GM21526 (cell line): ENCODE measurements at regions not wholly inside any gene's neighbourhood (a gene's known extent, or its start where the extent isn't known, plus 50 kb on each side); places are given as distances from the start of the nearest gene placed in this dataset.
"Not testable (repeated sequence)": the region's sequence is repeated elsewhere in the genome, so short reads cannot be mapped to it uniquely, and the experiment has no call there.

ENCODE experiments used
- ATAC-seq: cut with Tn5 transposase; IDR thresholded peaks from one replicate; pipeline ENCODE4 v1.9.1; 2021; ENCODE audit warnings: moderate library complexity; ENCODE audit not compliant: unreplicated experiment, low FRiP score

DNA sequence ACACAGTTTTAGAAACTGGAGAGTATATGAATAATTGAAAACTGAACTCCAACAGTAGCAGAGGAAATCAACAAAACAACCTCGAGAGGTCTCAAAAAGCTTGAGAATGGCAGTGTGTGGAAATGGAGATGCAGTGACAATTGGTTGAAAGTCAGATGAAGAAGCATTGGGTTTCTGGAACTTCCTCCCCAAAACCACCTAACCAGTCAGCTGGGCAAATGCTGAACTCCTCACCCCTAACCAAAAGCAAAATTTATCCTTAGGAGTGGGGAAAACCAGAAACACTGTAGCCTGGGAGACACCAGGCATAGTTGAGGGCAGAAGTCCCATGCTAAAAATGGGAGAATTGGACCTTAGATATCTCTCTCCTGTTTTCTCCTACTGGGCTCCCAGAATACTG, 109.9 kb downstream of the TANC2 start:
- ATAC-seq, result no peak

DNA sequence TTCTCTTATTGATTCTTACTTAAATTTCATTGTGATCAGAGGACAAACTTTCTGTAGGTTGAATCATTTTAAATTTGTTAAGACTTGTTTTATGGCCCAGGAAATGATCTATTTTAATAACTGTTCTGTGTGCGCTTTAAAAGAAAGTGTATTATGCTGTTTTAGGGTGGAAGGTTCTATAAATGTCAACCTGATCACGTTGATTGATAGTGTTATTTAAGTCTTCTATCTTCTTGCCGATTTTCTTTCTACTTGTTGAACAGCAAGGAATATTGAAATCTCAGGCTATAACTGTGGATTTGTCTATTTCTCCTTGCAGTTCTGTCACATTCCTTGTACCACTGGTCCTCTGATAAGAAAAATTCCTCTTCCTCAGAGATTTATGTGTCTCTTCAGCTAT, 112.7 kb downstream of the TANC2 start:
- no peak for ATAC-seq

DNA sequence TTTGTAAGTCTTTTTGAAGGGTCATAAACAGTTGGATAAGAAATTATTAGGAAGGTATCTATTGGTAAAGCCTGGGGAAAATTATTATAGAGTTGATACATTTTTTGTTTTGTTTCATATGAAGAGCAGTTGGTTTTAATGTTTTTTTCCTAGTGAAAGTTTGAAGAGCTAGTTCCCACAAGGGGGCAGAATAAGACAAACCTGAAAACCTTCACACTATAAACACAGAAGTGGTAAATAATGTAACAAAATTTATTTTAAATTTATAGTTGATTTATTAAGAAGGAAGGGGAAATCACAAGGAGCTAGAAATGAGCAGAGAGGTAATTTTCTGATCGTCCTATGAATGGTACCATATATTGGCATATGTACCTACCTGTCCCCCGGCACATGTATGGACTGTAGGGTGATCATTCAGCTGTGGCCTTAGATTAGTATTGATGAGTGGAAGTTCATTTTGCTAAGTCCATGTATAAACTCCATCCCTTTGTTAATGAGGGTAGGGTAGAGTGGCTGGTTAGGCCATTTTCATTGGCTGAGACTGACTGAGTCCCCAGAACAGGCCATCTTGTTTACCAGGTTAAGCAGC, 116.3 kb downstream of the TANC2 start:
- ATAC-seq, result no peak

DNA sequence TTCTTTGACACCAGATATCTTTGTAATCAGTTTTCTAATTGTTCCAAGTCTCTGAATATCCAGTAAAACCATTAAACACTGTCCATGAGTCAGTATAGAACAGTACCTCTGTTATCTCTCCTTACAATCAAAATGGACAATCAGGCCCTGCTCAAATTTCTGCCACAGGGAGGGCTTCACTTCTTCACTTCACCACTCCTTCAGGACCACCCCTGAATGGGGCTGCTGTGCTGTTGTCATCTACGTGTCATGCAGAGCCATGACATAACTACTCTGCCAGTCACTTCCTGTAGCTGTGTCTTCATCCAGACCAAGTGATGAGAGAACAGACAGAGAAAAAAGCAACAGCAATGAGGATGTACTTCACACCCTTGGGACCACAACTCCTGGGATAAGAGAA, 116.9 kb downstream of the TANC2 start:
- no peak for ATAC-seq

DNA sequence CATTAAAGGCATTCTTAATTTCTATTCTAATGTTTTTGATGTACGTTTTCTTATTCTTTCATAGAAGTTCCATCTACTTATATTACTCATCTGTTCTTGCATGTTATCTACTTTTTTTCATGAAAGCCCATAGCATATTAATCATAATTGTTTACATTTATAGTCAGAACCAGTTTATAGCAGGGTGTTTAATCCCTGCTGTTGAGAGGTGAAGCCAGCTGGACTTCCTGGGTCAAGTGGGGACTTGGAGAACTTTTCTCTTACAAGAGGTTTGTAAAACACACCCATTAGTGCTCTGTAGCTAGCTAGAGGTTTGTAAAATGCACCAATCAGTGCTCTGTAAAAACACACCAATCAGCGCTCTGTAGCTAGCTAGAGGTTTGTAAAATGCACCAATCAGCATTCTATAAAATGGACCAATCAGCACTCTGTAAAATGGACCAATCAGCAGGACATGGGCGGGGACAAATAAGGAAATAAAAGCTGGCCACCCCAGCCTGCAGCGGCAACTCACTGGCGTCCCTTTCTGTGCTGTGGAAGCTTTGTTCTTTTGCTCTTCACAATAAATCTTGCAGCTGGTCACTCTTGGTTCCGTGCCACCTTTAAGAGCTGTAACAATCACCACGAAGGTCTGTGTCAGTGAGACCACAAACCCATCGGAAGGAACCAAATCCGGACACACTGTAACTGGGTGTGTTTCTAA, 120.6 kb downstream of the TANC2 start:
- ATAC-seq, result no peak

DNA sequence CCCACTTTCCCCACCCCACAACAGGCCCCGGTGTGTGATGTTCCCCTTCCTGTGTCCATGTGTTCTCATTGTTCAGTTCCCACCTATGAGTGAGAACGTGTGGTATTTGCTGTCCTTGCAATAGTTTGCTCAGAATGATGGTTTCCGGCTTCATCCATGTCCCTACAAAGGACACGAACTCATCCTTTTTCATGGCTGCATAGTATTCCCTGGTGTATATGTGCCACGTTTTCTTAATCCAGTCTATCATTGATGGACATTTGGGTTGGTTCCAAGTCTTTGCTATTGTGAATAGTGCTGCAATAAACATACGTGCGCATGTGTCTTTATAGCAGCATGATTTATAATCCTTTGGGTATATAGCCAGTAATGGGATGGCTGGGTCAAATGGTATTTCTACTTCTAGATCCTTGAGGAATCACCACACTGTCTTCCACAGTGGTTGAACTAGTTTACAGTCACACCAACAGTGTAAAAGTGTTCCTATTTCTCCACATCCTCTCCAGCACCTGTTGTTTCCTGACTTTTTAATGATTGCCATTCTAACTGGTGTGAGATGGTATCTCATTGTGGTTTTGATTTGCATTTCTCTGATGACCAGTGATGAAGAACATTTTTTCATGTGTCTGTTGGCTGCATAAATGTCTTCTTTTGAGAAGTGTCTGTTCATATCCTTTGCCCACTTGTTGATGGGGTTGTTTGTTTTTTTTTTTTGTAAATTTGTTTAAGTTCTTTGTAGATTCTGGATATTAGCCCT, 124.5 kb downstream of the TANC2 start:
- ATAC-seq, result not testable (repeated sequence)

DNA sequence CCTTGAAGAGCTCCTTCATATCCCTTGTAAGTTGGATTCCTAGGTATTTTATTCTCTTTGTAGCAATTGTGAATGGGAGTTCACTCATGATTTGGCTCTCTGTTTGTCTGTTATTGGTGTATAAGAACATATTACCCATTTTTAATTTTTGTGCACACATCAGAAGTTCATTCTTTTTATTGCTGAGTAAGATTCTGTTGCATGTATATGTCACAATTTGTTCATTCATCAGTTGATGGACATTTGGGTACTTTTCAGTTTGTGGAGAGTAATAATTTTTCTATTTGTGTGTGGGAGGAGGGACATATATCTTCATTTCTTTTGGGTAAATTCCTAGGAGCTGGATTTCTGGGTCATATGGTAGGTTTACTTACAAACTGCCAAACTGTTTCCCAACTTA, 125.9 kb downstream of the TANC2 start:
- not testable (repeated sequence) for ATAC-seq

DNA sequence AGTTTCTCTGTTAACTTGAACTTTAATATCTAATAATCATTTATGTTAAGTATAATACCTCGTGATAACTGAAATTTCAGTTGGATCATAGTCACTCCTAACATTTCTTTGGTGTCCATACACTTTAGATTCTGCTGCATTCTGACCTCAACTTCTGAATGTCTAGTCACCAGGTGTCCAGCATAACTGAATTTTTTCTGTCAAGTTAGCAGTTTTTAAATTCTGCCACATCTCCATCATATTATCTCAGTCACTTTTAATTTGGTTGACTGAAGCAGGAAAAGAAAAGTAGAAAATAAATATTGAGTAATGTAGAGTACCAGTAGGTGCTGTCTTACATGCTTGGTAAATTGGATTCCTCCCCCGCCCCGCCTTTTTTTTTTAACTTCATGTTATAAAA, 128.6 kb downstream of the TANC2 start:
- ATAC-seq, result no peak

DNA sequence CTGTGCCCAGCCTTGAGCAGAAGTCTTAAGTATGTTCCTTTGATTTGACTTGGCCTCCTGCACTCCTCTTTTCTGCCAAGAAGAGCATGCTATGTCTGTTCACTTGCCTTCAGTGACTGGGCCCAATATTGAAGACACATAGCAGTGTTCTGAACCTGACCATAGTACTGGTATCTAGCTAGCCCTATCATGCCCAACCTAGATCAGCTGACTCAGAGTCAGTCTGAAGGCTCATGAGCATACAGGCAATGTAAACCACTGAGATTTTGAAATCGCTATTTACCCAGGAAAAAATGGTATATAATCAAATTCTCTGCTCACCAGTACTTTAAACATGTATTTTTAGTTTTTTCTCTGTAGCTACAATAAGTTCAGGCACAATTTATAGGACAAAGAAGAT, 129.4 kb downstream of the TANC2 start:
- ATAC-seq, result no peak

DNA sequence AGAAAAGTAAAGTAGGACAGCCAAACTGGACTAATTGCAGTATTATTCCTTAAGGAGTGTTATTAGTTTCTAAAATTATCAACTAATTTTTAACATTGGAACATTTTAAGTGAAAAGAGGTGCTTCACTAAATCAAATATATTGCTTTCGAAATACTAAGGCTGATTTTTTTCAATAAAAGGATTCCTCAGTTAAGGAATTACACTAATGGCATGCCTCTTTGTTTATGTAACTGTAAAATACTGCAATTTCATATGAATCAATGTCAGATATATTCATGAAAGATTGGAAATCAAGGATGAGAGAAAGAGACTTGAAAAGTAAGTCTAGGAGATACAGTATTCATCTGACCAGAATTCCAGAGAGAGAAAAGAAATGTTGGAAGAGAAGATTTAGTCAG, 129.8 kb downstream of the TANC2 start:
- ATAC-seq, result no peak

DNA sequence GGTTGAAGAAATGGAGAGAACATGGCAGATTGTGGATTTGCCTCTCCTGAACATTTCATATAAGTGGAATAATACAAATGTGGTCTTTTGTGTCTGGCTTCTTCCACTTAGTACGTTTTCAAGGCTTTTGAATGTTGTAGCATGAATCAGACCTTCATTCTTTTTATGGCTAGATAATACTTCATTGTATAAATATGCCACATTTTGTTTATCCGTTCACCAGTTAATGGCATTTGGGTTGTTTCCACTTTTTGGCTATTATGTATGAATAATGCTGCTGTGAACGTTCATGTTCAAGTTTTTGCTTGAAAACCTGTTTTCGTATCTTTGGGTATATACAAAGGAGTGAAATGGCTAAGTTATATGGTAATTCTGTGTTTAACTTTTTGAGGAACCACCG, 130.4 kb downstream of the TANC2 start:
- no peak for ATAC-seq

DNA sequence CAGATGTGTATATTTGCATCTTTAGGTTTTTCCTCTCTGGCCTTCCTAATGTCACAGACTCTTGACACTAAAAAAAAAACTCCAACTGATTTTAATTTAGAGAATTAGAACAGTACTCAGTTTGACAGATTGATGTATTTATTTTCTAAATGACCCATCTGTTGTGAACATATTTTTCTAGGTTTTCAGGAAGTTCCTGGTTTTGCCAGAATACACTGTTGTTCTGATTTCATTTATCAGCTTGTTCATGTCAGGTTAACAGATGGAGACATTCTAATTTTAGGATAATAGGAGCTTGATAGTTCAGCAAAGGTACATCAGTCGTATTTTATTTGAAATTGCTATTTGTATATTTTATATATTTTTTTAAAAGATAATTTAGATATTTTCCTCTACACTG, 133.4 kb downstream of the TANC2 start:
- no peak for ATAC-seq

DNA sequence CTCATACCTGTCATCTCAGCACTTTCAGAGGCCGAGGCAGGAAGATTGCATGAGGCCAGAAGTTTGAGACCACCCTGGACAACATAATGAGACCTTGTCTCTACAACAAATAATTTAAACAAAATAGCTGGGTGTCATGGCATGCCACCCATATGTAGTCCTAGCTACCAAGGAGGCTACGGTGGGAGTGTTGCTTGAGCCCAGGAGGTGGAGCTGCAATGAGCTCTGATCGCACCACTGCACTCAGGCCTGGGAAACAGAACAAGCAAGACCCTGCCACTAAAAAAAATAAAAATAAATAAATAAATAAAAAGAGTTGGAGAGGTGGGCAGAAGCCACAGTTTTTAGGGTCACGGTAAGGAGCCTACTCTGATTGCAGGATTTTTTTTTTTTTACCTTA, 136.0 kb downstream of the TANC2 start:
- no peak for ATAC-seq

DNA sequence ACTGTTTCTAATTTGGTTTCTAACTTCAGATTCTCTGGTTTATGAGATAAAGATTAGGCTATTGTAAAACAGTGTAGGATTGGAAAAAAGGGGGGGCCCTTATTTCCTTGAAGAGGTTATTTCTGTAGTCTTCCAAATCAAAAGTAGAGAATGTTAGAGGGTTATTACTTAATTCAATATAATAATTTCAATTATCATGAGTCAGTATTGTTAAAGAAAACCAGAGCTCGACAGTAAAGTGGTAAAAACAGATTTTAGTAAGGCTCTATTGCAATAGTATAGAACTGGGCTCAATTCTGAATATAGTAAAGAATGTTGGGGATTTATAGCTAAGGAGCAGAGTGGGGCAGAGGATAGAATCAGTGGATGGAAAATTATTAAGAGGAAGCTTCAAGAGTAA, 140.0 kb downstream of the TANC2 start:
- ATAC-seq, result no peak

DNA sequence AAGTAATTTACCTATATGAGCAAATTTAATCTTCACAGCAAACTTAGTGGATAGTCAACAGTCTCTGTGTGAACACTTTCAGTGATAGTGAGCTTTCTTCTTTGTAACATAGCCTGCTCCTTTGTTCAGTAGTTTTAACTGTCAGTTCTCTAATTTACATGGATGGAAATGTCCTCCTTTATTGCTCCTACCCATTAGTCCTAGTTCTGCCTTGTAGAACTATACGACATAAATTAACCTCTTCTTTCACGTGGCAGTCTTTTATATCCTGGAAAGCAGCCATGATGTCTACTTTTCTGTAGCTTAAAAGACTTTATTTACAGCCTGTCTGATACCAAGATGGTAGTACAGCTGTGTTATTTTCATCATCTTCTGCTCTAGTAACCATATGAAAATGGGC, 143.6 kb downstream of the TANC2 start:
- ATAC-seq, result no peak

DNA sequence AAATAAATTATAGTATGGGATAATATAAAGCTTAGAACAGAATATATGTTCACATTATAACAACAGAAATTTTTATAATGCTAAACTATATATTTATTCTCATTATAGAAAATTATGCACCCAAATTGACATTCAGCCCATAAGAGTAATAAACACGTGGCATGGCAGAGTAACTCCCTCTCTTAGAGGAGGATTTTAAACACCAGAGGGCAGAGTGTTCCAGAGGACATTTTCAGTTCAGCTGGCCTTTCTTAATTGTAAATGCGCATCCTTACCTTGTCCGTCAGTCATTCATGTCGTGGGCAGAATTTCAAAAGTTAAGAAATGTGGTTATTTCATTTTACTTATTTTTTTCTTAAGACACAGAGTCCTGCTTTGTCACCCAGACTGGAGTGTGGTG, 147.1 kb downstream of the TANC2 start:
- ATAC-seq, result no peak

DNA sequence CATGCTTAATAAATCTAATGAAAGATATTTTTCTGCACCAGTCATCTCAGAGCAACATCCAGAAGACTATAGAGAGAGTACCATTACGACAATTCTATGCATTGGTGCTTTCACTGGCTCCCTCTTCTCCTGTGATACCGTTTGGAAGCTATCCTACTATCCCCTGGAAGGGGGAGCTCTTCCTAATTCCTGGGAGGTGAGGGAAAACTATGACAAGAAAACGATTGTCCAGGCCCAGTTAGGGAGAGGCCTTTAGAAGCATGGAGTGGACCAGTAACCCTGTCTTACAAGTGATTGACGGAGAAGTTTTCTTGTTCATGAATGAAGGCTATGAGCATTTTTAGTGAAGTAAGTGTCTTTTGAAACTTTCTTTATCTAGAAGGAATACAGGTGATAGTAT, 150.2 kb downstream of the TANC2 start:
- no peak for ATAC-seq

DNA sequence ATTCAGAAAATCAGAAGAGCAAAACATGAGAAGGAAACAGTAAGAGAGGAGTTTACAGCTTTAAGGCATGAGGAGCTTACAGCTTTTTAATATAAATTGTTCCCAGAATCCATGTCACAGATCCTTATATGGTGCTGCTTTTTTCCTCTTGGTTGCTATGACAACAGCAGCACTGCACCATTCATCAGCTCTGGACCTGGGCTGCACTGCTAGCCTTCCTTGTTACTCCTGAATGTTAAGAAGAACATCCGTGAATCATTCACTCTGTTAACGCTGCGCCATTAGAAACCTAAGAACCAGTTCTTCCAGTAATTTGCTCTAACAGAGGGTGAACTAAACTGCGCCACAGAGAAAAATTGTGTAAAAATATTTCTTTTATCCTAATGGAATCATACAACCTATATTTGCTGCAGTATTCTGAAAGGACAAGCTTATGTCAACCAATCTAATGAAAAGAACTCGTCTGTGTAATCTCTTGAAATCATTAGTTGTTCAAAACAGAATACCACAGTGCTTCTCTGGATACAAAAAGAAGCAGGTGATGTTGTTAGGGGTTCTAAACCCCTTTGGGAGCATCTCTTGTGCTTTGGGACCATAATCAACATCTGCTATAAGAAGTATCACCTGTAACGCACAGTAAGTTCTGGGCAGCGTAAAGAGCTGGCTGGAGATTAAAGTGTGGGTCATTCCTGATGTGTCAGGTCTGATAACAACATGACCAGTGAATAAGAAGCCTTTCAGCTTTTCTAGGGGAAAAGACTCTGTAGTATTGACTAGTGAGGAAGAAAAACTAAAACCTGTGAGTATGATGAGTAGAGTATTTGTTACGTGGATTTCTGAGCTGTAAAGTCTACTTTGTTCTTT, 151.2 kb downstream of the TANC2 start:
- ATAC-seq, result no peak

DNA sequence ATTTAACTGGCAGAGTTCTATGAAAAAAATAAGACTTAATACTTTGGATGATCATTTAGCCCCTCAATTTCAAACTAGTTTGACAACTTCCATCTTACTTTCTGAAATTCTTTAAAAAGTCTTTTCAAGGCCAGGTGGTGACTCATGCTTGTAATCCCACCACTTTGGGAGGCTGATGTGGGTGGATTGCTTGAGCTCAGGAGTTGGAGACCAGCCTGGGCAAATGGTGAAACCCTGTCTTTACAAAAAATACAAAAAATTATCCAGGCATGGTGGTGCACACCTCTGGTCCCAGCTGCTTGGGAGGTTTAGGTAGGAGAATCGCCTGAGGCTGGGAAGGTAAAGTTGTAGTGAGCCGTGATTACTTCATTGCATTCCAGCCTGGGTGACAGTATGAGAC, 154.4 kb downstream of the TANC2 start:
- ATAC-seq, result no peak

DNA sequence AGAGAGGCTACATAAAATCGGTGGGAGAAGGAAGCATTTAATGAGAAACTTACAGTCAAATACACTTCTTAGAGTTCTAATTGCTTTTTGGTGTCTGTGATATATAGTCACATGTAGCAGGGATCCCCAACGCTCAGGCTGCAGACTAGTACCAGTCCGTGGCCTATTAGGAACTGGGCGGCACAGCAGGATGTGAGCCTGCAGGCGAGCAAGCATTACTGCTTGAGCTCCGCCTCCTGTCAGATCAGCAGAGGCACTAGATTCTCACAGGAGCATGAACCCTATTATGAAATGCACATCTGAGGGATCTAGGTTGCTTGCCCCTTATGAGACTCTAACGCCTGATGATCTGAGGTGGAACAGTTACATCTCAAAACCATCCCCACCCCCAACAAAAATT, 158.5 kb downstream of the TANC2 start:
- no peak for ATAC-seq

DNA sequence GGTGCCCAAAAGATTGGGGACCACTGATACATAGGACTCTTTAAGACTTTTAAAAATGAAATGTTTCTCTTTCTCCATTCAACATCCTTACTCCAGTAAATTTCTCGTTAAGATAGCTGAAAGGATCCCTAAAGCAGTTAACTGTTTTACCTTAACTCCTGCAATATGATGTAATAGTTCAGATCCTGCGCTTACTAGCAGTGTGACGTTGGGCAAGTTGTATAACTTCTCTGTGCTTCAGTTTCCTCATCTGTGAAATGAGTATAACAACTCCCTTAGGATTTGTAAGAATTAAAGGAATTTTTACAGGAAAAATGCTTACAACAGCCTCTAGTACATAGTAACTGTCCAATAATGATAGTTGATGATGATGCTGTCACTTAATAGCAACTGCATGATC, 158.9 kb downstream of the TANC2 start:
- no peak for ATAC-seq
